CD14-positive monocyte (primary cell): ENCODE measurements at regions not wholly inside any gene's neighbourhood (a gene's known extent, or its start where the extent isn't known, plus 50 kb on each side); places are given as distances from the start of the nearest gene placed in this dataset.

ENCODE experiments used
- DNase-seq, 3 donors: peaks; one replicate each; pipeline ENCODE4 v3.0.0-alpha.2; 2011 to 2022
- H2AFZ ChIP-seq: 2 replicates; pipeline ENCODE4 v1.6.0; 2012; ENCODE audit warnings: mild to moderate bottlenecking, low read depth, low read length, inconsistent platforms; ENCODE audit not compliant: insufficient read depth, poor library complexity, severe bottlenecking
- H3K27ac ChIP-seq, 2 donors: 1 replicate in 1 of 2; 2 replicates in 1 of 2; pipeline ENCODE4 v1.5.1; 2012 to 2013; ENCODE audit warnings: low read length in 2 of 2, control low read depth in 1 of 2, inconsistent platforms in 1 of 2, low read depth in 1 of 2, mild to moderate bottlenecking in 1 of 2
- H3K27me3 ChIP-seq, 2 donors: one replicate each; pipeline versions ENCODE4 v1.6.0 to v1.6.1; 2011 to 2013; ENCODE audit warnings: low read length in 2 of 2; ENCODE audit not compliant: control insufficient read depth in 2 of 2, insufficient read depth in 2 of 2
- H3K36me3 ChIP-seq, 2 donors: replicated peaks in 1 of 2; 1 replicate in 1 of 2; 2 replicates in 1 of 2; pipeline versions ENCODE4 v1.5.1 to v1.6.1; 2012 to 2013; ENCODE audit warnings: low read length in 2 of 2, control low read depth in 1 of 2, inconsistent platforms in 1 of 2, mild to moderate bottlenecking in 1 of 2; ENCODE audit not compliant: insufficient read depth in 2 of 2, control insufficient read depth in 1 of 2
- H3K4me1 ChIP-seq, 2 donors: 1 replicate in 1 of 2; 2 replicates in 1 of 2; pipeline versions ENCODE4 v1.5.1 to v1.6.1; 2012 to 2013; ENCODE audit warnings: low read length in 2 of 2, control low read depth in 1 of 2, inconsistent platforms in 1 of 2, mild to moderate bottlenecking in 1 of 2, moderate library complexity in 1 of 2; ENCODE audit not compliant: insufficient read depth in 2 of 2, control insufficient read depth in 1 of 2
- H3K4me2 ChIP-seq: replicated peaks from 2 replicates; pipeline ENCODE3; 2012; ENCODE audit warnings: low read length, moderate library complexity, mild to moderate bottlenecking; ENCODE audit not compliant: poor library complexity, severe bottlenecking; ENCODE audit errors: extremely low read depth
- H3K4me3 ChIP-seq, 3 experiments: fragments of 200-600 bp in 1 of 3; sonication (generic) in 1 of 3; replicated peaks in 1 of 3; 1 replicate in 2 of 3; 2 replicates in 1 of 3; pipeline ENCODE4 v1.5.1; 2011 to 2013; ENCODE audit warnings: low read length in 3 of 3, mild to moderate bottlenecking in 3 of 3, control low read depth in 2 of 3, low read depth in 2 of 3, inconsistent platforms in 1 of 3, moderate library complexity in 1 of 3
- H3K79me2 ChIP-seq: 2 replicates; pipeline ENCODE4 v1.6.0; 2012; ENCODE audit warnings: mild to moderate bottlenecking, control low read depth, inconsistent platforms, low read length, moderate library complexity; ENCODE audit not compliant: insufficient read depth
- H3K9ac ChIP-seq: 2 replicates; pipeline ENCODE4 v1.6.0; 2017; ENCODE audit warnings: low read length, mild to moderate bottlenecking; ENCODE audit not compliant: insufficient read depth, poor library complexity, severe bottlenecking
- H3K9me3 ChIP-seq, 2 donors: replicated peaks in 1 of 2; 1 replicate in 1 of 2; 2 replicates in 1 of 2; pipeline versions ENCODE4 v1.5.1 to v1.6.1; 2012 to 2013; ENCODE audit warnings: low read length in 2 of 2, control low read depth in 1 of 2; ENCODE audit not compliant: control insufficient read depth in 1 of 2, insufficient read depth in 1 of 2
- H4K20me1 ChIP-seq: 2 replicates; pipeline ENCODE4 v1.6.0; 2012; ENCODE audit warnings: mild to moderate bottlenecking, low read length, control low read depth, moderate library complexity; ENCODE audit not compliant: insufficient read depth
- H3K27ac Mint-ChIP-seq, 7 donors: one replicate each; pipeline ENCODE4 v1.8.0; 2020; ENCODE audit warnings: mild to moderate bottlenecking in 7 of 7, mixed read lengths in 7 of 7, moderate library complexity in 6 of 7, inconsistent platforms in 2 of 7
- H3K27me3 Mint-ChIP-seq, 3 donors: one replicate each; pipeline ENCODE4 v1.8.0; 2021 to 2022; ENCODE audit warnings: low read depth in 3 of 3, mild to moderate bottlenecking in 3 of 3, mixed read lengths in 3 of 3, moderate library complexity in 3 of 3, inconsistent platforms in 1 of 3
- H3K36me3 Mint-ChIP-seq, 2 donors: one replicate each; pipeline ENCODE4 v1.8.0; 2020; ENCODE audit warnings: mixed read lengths in 2 of 2, inconsistent platforms in 1 of 2, mild to moderate bottlenecking in 1 of 2
- H3K4me1 Mint-ChIP-seq: one replicate; pipeline ENCODE4 v1.8.0; 2020; ENCODE audit warnings: mild to moderate bottlenecking, mixed read lengths
- H3K4me3 Mint-ChIP-seq, 2 donors: one replicate each; pipeline ENCODE4 v1.8.0; 2020; ENCODE audit warnings: mild to moderate bottlenecking in 2 of 2, mixed read lengths in 2 of 2, moderate library complexity in 1 of 2
- H3K9me3 Mint-ChIP-seq, 7 donors: one replicate each; pipeline ENCODE4 v1.8.0; 2020 to 2022; ENCODE audit warnings: mixed read lengths in 7 of 7, mild to moderate bottlenecking in 6 of 7, moderate library complexity in 6 of 7, inconsistent platforms in 2 of 7
- CTCF ChIP-seq: fragments of 200-600 bp; IDR thresholded peaks from one replicate; pipeline ENCODE4 v1.8.0; 2022; ENCODE audit warnings: antibody characterized with exemption, mild to moderate bottlenecking
- WGBS: methylation state at CpG from one replicate; pipeline ENCODE4 v1.1.5; 2013; ENCODE audit warnings: missing lambda C conversion rate; ENCODE audit not compliant: insufficient coverage; 5-methylcytosine and 5-hydroxymethylcytosine counted together
- intact Hi-C, 2 donors: fragments of 100-400 bp; cut with micrococcal nuclease; formaldehyde crosslinking; loops; one replicate each; pipeline versions ENCODE4 v1.15.0 to v1.15.1; 2023

- Mint-ChIP-seq H3K27ac (peak overlapping the region in 1 of 7 donors; percentile 15), H3K4me3 (no peak overlapping the region), H3K9me3 (peaks cover 0 to 2% (median 0%) of the 10 kb centered on the region in 7 donors), H3K36me3 (no peaks in the 10 kb centered on the region), H3K4me1 (no peaks in the 10 kb centered on the region), H3K27me3 (no peaks in the 10 kb centered on the region)
- H3K79me2 ChIP-seq, result no peaks in the 10 kb centered on the region
- H3K27ac ChIP-seq, result no peak overlapping the region
- H3K27me3 ChIP-seq, result no peaks in the 10 kb centered on the region
- H3K4me3 ChIP-seq, result no peak overlapping the region
- H2AFZ ChIP-seq, result no peak overlapping the region
- intact Hi-C loops, result no loop called here
- TF ChIP-seq CTCF, result no peak
- no peak for DNase-seq
- no peaks in the 10 kb centered on the region for H3K9me3 ChIP-seq
- H3K4me1 ChIP-seq, result no peaks in the 10 kb centered on the region
- H3K36me3 ChIP-seq, result no peaks in the 10 kb centered on the region
- no peak overlapping the region for H3K9ac ChIP-seq
- no peak overlapping the region for H3K4me2 ChIP-seq
- H4K20me1 ChIP-seq, result no peaks in the 10 kb centered on the region
- 84% methylated on average over 6 of the region's 6 CpGs for WGBS
Measured at GRCh38 chr11:129608711-129609110, 206.9 kb upstream of the TMEM45B start.

GRCh38 chr11:129610125-129610524 lies 205.5 kb upstream of the TMEM45B start:
- Mint-ChIP-seq H3K27me3 (no peaks in the 10 kb centered on the region), H3K9me3 (peaks cover 0 to 2% (median 0%) of the 10 kb centered on the region in 7 donors)

More at GRCh38 chr11:129610125-129610524, 205.5 kb upstream of the TMEM45B start:
- Histone ChIP-seq H3K9ac (no peak overlapping the region), H3K27me3 (no peaks in the 10 kb centered on the region), H3K9me3 (no peaks in the 10 kb centered on the region), H3K4me2 (no peak overlapping the region), H3K27ac (no peak overlapping the region), H4K20me1 (no peaks in the 10 kb centered on the region), H2AFZ (no peak overlapping the region), H3K4me1 (no peaks in the 10 kb centered on the region), H3K36me3 (no peaks in the 10 kb centered on the region), H3K4me3 (no peak overlapping the region), H3K79me2 (no peaks in the 10 kb centered on the region)
- no peak for TF ChIP-seq CTCF
- DNase-seq, result no peak
- Mint-ChIP-seq H3K36me3 (no peaks in the 10 kb centered on the region), H3K4me3 (no peak overlapping the region), H3K27ac (no peak overlapping the region), H3K4me1 (no peaks in the 10 kb centered on the region)
- WGBS, result 90% methylated on average over 6 of the region's 7 CpGs
- intact Hi-C loops, result no loop called here
